Midbrain (tissue), 1 donor: ENCODE measurements at regions not wholly inside any gene's neighbourhood (a gene's known extent, or its start where the extent isn't known, plus 50 kb on each side); places are given as distances from the start of the nearest gene placed in this dataset.

Source experiments
- DNase-seq: peaks from one replicate; lab custom pipeline; 2025; lab: John Stamatoyannopoulos, UW

DNA sequence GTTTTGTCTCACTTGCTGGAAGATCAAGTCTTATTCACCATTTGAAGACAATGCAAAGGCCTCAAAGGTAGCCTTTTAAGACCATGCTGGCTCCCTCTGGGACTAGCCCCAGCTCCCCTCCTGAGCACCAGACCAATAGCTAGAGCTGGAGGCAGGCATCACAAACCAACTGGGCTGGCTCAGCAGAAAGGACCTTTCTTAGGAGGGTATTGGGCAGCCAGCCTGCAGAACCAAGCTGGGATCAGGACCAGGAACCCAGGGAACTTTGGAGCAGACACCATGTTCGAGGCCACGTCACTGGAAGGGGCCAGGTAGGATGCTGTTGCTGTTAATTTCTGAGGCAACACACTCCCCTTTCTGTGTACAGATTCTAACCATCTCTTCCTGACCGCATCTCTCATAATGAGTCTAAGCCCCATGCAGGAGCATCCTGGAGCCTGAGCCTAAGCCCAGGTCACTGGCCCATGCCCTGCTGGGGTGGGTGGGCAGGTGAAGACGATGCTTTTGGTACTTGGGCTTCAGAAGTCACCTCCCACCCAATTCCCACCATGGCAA, 81.4 kb upstream of the KLF13 start:
- no peak for DNase-seq

DNA sequence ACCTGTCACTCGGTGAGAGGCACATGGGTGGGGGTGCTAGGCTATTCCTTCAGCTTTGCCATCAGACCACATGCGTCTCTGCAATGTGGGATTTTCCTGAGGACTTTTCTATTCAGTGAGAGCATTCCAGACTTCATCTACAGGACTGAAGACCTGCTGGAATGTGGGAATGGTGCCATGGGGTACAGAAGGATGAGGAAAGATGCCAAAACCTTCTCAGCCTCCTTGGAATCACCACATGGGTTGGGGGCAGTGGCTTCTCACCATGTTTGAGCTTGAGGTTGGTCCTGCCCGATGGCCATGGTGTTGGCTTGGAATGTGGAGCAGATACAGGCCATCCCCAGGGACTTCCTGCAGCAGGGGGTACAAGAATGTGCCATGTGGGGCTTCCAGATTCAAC, 80.9 kb upstream of the KLF13 start:
- no peak for DNase-seq

DNA sequence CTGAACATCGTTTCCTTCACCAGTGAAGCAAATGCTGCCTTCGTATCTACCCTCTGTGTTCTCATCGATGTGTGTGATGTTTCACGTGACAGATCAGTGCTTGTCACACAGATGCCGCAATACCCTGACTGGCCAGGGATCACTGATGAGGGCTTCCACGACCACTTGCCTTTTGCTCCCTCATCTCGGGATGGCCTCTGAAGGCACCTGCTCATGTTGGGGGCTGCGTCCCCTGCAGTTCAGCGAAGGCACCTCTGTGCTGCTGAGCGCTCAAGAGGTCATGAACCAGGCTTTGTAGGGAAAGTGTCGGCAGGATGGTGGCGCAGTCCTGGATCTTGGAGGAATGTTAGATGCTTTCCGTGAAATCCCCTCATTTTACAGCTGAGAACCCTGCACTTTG, 79.2 kb upstream of the KLF13 start:
- DNase-seq, result no peak

DNA sequence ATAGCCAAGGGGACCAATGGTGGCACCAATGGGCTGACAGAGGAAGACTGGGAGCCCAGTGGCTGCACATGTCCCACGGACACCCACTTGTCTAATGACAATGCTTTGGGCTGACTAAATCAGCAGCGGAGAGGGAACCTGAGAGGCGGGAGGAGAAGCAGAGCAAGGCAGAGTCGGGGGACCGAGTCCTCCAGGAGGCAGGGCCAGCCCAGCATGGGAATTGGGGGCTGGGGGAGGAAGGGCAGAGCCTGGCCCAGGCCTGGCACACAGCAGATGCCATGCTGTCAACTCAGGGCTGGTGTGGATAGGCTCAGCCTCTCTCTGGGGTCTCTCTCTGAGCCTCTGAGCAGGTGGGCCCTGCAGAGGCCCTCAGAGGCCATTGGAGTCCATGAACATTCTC, 78.4 kb upstream of the KLF13 start:
- no peak for DNase-seq

- no peak for DNase-seq
Measured at GRCh38 chr15:31248951-31249350, 77.7 kb upstream of the KLF13 start.

GRCh38 chr15:31250033-31250432, 76.6 kb upstream of the KLF13 start:
- DNase-seq, result no peak

GRCh38 chr15:31251165-31251564, 75.5 kb upstream of the KLF13 start:
- DNase-seq, result no peak

- DNase-seq, result no peak
Measured at GRCh38 chr15:31252171-31252785, 74.4 kb upstream of the KLF13 start.

GRCh38 chr15:31254431-31255175, 72.0 kb upstream of the KLF13 start:
- no peak for DNase-seq

DNA sequence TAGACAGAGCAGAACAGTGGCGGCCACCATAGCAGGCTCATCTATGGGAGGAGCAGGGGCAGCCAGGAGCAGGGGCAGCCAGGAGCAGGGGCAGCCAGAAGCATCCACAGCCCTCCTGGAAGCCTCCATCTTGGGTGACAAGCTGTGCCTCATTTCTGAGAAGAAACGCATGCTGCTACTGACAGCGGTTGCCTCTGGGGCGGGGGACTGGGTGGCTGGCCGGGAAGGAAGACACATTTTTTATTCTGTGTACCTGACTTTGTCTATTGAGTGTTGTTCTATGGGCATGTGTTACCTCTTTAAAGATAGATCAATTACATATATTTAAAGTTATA, 71.5 kb upstream of the KLF13 start:
- DNase-seq, result no peak

- DNase-seq, result no peak
Measured at GRCh38 chr15:31255732-31256377, 70.8 kb upstream of the KLF13 start.

DNA sequence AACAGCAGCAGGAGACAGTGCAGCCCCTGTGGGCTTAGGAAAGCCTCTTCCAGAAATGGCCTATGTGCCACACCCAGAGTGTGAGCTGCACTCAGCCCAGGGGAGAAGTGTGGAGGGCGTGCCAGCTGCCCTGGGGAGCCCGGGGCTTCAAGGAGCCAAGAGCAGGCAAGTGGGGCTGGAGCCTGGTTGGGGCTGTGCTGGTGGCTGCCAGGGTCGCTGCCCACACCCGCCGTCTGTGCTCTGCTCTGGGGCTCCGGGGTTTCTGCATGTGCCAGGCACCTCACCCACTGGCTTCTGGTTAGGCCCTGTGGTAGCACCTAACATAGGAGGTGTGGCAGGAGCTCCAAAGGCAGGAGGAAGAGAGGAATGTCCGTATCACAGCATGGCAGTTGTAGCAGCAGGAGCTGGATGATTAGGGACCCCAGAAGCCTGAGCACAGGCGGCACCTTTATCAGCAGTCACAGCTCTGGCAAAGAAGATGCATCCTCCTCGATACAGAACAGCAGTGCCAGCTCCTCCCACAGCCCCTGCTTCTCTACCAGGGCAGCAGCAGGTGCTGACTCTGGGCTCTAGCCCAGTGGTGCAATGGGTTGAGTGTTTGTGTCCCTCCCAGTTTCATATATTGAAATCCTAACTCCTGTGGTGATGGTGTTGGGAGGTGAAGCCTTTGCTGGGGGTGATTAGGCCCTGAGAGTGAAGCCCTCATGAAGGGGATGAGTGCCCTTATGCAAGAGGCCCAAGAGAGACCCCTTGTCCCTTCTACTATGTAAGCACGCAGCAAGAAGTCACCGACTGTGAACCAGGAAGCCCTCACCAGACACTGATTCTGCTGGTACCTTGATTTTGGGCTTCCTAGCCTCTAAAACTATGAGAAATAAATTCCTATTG, 70.0 kb upstream of the KLF13 start:
- no peak for DNase-seq

GRCh38 chr15:31257286-31257685, 69.3 kb upstream of the KLF13 start:
- DNase-seq, result no peak

DNA sequence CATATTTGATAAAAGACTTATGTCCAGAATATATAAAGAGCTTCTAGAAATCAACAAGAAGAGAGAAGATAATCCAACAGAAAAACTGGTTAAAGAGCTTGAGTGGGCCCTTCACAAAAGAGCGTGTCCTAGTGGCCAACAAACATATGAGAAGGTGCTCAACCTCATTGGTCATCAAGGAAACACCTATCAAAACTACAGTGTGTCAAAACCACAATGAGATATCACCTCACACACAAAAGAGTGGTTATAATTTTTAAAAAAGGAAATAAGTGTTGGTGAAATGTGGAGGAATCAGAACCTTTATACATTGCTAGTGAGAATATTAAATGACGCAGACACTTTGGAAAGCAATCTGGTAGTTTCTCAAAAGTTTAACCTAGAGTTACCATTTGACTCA, 68.4 kb upstream of the KLF13 start:
- DNase-seq, result no peak

DNA sequence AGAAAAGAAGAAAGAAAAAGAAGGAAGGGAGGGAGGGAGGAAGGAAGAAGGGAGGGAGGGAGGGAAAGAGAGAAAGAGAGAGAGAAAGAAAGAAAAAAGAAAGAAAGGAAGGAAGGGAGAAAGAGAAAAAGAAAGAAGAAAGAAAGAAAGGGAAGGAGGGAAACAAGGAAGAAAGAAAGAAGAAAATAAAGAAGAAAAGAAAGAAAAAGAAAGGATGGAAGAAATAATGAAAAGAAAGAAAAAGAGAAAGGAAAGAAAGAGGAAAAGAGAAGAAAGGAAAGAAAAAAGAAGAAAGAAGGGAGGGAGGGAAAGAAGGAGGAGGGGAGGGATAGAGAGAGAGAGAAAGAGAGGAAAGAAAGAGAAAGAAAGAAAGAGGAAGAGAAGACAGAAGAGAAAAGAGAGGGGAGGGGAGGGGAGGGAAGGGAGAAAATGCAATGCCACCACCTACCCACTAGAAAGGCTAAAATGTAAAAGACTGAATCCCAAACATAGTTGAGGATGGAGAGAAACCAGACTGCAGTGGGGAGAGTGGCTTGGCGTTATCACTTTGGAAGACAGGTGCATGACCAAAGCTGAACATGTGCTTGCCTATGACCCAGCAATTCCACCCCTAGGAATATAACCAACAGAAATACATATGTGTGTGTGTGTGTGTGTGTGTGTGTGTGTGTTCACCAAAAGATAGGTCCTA, 66.9 kb upstream of the KLF13 start:
- DNase-seq, result no peak

DNA sequence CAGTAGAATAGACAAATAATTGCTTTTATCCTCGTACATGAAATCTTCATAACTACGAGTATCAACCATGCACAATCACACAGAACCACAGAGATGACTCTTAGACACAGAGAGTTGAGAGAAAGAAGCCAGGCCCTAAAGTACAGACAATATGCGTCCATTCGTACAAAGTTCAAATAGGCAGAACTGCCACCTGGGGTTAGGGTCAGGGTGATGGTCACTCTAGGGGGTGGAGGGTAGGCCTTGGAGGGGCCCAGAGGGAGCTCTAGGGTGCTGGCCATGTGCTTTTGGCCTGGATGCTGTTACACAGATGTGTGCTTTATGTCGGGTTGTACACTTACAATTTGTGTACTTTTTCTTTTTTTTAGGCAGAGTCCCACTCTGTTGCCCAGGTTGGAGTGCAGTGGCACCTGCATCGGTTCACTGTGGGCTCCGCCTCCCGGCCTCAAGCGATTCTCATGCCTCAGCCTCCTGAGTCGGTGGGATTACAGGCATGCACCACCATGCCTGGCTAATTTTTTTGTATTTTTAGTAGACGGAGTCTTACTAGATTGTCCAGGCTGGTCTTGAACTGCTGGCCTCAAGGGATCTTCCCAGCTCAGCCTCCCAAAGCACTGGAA, 65.9 kb upstream of the KLF13 start:
- no peak for DNase-seq

DNA sequence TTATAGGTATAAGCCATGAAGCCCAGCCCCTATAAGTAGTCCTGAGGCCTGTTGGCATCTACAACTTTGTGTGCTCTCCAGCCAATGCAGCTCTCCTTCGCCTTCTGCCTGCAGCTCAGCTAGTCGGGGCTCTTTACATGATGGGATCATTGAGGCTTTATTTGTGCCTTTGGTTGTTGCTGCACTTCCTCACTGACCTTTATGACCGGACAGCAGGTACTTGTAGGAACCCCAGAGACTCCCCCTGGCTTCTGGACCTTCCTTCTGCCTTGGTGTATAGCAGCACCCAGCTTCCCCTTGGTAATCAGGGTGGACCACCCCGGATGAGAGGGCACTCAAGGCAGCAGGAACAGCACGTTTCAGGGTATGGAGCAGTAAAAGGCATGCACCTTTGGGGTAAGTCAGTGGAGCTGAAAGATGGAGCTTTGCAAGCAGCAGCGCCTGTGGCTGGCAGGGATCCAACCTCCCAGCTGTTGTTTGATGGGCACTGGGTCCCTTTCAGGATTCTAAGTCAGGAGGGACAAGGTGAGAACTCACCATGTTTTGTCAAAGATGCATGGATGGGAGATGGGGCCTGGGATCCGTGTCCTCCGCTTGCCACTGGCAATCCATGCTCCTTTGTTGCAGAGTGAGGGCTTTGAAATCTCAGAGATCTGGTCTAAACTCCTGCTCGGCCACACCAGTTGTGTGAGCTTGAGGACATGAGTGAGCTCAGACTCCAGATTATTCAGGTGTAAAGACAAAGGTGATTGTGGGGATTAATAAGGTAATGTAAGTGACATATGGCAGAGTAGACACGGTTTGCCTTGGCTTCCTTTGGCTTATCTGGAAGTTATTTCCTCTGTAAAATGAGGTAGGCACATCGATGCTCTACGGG, 65.1 kb upstream of the KLF13 start:
- no peak for DNase-seq

GRCh38 chr15:31262143-31262530, 64.5 kb upstream of the KLF13 start:
- DNase-seq, result no peak

DNA sequence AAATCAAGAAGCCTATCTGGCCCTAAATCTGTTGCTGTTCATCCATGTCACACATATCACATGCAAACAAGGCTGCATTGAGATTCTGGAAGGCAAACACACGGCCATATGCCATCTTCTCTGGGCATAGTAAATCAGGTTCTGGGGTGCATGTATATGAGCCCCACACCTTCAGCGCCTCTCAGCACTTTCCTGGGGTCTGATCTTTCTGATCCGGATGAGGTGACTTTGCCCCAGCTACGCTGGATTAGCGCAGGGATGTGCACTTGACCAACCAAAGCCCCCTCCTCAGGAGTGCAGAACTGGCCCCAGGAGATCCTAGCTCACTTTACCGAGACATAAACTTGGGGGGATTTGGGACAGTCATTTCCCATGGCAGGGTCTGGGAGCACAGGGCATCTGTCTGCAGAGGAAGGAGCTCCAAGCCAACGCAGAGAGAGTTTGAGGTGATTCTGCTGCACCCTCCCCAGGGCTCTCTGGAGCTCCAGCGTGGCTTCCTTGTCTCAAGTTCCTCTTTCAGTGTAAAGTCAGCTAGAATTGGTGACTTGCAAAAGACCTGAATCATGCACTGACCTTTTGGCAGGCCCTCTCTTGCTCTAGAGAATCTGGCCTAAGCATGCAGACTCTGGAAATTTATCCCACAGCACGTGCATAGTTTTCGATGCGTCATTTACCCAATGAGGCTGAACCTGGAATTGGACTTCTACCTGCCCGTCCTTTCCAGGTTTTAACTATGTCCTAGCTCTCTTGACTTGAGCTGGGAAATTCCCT, 63.5 kb upstream of the KLF13 start:
- peak; percentile 52 for DNase-seq
